ENCODE measurements at regions not wholly inside any gene's neighbourhood (a gene's known extent, or its start where the extent isn't known, plus 50 kb on each side); places are given as distances from the start of the nearest gene placed in this dataset.

GRCh38 chr15:96521386-96521785, 190.9 kb downstream of the NR2F2 start:
- POLR2A ChIA-PET: no interaction called here
- no peak for ATAC-seq
- Mint-ChIP-seq H3K9me3 (peaks cover 18% of the 10 kb centered on the region), H3K4me3 (no peak overlapping the region), H3K4me1 (peaks cover 3% of the 10 kb centered on the region), H3K36me3 (peaks cover 8% of the 10 kb centered on the region; the same call in 1 of the 2 replicates), H3K27ac (no peak overlapping the region), H3K27me3 (ENCODE audit: low read depth) (no peaks in the 10 kb centered on the region; the same call in 1 of the 2 replicates)
- CTCF ChIA-PET: no interaction called here
- DNase-seq (ENCODE audit: low spot score): no peak
- TF ChIP-seq PRRX2 (CRISPR knock-in tag; IDR thresholded peaks at IDR 0.05): no peak
- TF ChIP-seq HMGXB4 (CRISPR knock-in tag; IDR thresholded peaks at IDR 0.05): no peak
- TF ChIP-seq NR1H2 (CRISPR knock-in tag; IDR thresholded peaks at IDR 0.05): no peak
- TF ChIP-seq ZNF512 (CRISPR knock-in tag; IDR thresholded peaks at IDR 0.05; ENCODE audit: borderline replicate concordance): no peak
- TF ChIP-seq TCF7 (CRISPR knock-in tag; IDR thresholded peaks at IDR 0.05; ENCODE audit: low read depth): no peak
- no peak for TF ChIP-seq ZNF317 (CRISPR knock-in tag; IDR thresholded peaks at IDR 0.05; ENCODE audit: borderline replicate concordance, low read depth)
- TF ChIP-seq ZBTB21 (CRISPR knock-in tag; IDR thresholded peaks at IDR 0.05; ENCODE audit: borderline replicate concordance): no peak
- TF ChIP-seq TEAD4 (CRISPR knock-in tag; IDR thresholded peaks at IDR 0.05): no peak
- no peak for TF ChIP-seq ARID4B (CRISPR knock-in tag; IDR thresholded peaks at IDR 0.05; ENCODE audit: borderline replicate concordance)
- no peak for TF ChIP-seq ZNF396 (CRISPR knock-in tag; IDR thresholded peaks at IDR 0.05; ENCODE audit: borderline replicate concordance)
- no peak for TF ChIP-seq TEAD1 (CRISPR knock-in tag; IDR thresholded peaks at IDR 0.05)

- H3K36me3 Mint-ChIP-seq: peaks cover 8% of the 10 kb centered on the region; the same call in 1 of the 2 replicates
- no peaks in the 10 kb centered on the region for H3K27me3 Mint-ChIP-seq (ENCODE audit: low read depth)
- TF ChIP-seq CREB1 (CRISPR knock-in tag; IDR thresholded peaks at IDR 0.05): no peak
- TF ChIP-seq RORB (CRISPR knock-in tag; IDR thresholded peaks at IDR 0.05): no peak
- no peak for TF ChIP-seq MAX (CRISPR knock-in tag; IDR thresholded peaks at IDR 0.05)
- TF ChIP-seq ZNF138 (CRISPR knock-in tag; conservative IDR thresholded peaks at IDR 0.05): no peak
- TF ChIP-seq MYBL2 (CRISPR knock-in tag; IDR thresholded peaks at IDR 0.05): no peak
- CTCF ChIA-PET: no interaction called here
- ATAC-seq: no peak
- H3K9me3 Mint-ChIP-seq: peaks cover 14% of the 10 kb centered on the region
- POLR2A ChIA-PET: interaction anchor here (1.1 kb wide), 1 partner anchor 41 kb away, joined by 5 read pairs; no protein-coding TSS in a partner anchor
- DNase-seq (ENCODE audit: low spot score): no peak
- no peak overlapping the region for H3K27ac Mint-ChIP-seq
- peaks cover 3% of the 10 kb centered on the region for H3K4me1 Mint-ChIP-seq
- H3K4me3 Mint-ChIP-seq: no peak overlapping the region
These were observed 194.3 kb downstream of the NR2F2 start for GRCh38 chr15:96524676-96525417.

Measured in WTC11 (cell line).